CD4-positive, alpha-beta T cell treated with Interferon alpha-2 for 1 hour (primary cell): ENCODE measurements at regions not wholly inside any gene's neighbourhood (a gene's known extent, or its start where the extent isn't known, plus 50 kb on each side); places are given as distances from the start of the nearest gene placed in this dataset.
"Not testable (repeated sequence)": the region's sequence is repeated elsewhere in the genome, so short reads cannot be mapped to it uniquely, and the experiment has no call there.

Experiments used
- DNase-seq, 2 donors: peaks; one replicate each; pipeline ENCODE4 v3.0.0-alpha.2; 2020 to 2022

GRCh38 chr10:29878492-29878891 is 180.9 kb downstream of the JCAD start:
- DNase-seq, result no peak

DNA sequence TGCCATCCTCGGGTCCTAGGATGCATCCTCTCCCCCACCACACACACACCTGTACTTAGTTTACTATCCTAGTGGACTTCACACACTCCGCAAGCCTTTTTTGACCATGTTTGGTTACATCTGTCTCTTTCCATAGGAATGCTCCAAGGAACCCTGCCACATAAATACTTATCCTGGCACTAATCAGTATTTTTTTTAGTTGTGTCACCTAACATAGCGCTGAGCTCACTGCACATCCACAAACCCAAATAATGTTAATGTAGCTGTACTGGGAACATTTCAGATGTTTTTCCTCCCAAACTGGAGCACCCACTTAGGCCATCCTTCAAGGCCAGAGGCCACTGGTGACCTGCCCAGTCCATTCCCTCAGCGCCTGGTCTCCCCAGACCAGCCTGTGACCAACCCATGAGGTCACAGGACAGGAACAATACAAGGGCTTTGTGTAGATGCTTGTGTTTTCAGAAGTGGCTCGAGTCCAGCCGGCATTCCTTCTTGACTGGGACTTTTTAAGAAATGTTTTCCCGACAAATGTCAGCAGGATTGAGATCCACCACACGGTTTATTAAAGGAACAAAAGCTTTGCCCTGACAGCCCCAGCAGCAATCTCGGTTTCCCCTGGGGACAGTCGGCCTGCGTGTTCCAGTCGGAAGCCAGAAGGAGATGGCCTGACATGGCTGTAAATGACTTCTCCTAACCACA is 181.4 kb downstream of the JCAD start:
- no peak for DNase-seq

GRCh38 chr10:29876008-29876555 is 183.3 kb downstream of the JCAD start:
- DNase-seq, result no peak

GRCh38 chr10:29874606-29875269 is 184.6 kb downstream of the JCAD start:
- no peak for DNase-seq

DNA sequence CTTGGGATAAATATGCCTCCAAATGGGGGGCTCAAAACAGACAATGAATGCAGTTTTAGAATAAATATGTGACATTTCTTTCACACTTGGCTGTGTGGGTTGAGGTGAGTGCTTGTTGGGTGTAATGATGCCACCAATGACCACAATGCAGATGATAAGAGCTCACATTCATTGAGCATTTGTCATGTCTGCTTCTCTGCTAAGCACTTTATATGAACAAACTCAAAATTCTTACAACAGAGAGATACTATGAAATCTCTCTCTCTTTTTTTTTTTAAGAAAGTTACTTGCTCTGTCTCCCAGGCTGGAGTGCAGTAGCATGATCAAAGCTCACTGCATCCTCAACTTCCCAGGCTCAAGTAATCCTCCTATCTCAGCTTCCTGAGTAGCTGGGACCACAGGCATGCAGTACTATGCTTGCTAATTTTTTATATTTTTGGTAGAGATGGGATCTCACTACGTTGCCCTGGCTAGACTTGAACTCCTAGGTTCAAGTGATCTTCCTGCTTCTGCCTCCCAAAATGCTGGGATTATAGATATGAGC is 185.4 kb downstream of the JCAD start:
- no peak for DNase-seq

GRCh38 chr10:29870522-29871044 is 188.8 kb downstream of the JCAD start:
- no peak for DNase-seq

DNA sequence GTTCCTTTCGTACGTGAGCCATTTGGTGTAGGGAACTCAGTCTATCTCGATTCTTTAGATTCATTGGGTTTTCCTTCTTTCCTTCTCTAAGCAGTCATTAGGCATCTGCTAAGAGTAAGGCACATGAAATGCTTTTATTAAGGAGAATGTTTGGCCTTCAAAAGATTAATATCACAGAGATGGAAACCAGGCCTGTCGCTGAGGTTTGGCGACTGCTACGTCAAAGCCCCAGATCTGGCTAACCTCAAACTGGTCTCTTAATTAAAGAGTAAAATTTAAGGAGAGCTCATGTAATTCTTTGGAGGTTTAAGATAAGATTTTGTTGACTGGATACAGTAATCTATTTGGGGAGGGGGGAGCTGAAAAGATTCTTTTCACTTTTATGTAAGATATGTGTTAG is 189.8 kb downstream of the JCAD start:
- no peak for DNase-seq

- DNase-seq, result no peak
These were observed 193.0 kb downstream of the JCAD start for GRCh38 chr10:29866356-29866755.

DNA sequence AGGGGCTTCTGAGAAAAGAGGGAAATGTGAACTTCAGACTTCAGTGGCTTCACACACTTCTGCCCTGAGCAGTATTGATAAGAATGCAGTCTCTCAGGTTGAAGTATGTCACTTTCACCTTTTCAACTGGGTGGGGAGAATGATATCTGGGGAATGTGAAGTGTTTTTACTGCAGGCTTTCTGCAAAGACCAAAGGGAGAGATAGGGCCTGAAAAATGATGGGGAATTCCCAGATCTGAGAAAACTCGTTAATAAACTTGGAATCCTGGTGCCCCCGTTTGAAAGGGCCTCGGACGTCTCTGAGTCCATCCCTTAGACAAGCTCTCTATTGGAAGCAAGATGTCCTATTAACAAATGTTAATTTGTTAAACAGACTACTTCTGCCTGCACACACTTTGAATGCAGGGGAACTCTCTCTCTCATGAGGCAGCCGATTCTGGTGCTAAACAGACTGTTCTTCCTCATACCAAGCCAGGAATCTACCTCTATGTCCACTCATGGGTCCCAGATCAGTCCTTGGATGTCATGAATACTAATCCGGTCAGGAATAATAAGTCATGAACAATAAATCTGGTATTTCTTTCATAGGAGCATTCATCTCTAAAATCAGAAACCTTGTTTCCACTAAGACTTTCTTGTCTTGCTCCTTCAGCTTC is 193.6 kb downstream of the JCAD start:
- no peak for DNase-seq

- DNase-seq, result no peak
These were observed 196.3 kb downstream of the JCAD start for GRCh38 chr10:29862923-29863614.

DNA sequence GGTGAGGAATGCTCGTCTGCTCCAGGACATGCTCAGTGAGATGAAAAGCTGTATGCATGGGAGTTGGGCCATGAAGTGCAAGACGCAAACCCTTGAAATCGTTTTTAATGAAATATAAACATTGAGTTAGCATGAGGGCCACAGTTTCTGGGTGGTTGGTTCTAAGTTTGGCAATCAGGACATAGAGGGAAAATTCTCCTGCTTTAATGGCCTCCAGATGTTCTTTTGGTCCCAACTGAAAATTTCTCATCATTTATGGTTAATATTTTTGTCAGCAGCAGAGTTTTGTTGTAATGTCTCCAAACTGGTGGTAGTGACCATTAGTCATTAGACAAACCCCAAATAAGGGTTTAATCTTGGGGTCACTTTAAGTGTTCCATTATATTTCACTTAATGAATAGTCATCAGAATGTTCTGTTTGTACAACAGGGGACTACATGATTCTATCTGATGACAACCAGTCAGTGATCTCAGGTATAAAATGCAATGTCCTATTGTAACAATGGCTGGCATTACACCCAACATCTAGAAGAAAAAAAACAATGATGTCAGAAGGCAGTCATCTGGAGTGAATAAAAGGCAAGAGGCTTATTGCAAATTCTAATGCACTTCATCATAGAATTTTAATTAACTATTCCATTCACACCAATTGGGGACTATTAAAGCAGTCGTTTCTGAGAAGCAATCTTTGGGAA is 197.4 kb downstream of the JCAD start:
- no peak for DNase-seq

DNA sequence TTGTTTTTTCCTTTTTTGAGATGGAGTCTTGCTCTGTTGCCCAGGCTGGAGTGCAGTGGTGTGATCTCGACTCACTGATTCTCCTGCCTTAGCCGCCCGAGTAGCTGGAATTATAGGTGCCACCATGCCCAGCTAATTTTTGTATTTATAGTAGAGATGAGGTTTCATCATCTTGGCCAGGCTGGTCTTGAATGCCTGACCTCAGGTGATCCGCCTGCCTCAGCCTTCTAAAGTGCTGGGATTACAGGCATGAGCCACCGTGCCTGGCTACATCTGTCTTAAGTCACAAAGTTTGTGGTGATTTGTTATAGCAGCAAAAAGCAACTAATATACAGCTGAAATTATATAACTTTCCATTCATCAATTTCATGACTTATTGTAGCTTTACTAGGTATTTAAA is 198.2 kb downstream of the JCAD start:
- not testable (repeated sequence) for DNase-seq

GRCh38 chr10:29860166-29860565 is 199.2 kb downstream of the JCAD start:
- DNase-seq, result no peak

DNA sequence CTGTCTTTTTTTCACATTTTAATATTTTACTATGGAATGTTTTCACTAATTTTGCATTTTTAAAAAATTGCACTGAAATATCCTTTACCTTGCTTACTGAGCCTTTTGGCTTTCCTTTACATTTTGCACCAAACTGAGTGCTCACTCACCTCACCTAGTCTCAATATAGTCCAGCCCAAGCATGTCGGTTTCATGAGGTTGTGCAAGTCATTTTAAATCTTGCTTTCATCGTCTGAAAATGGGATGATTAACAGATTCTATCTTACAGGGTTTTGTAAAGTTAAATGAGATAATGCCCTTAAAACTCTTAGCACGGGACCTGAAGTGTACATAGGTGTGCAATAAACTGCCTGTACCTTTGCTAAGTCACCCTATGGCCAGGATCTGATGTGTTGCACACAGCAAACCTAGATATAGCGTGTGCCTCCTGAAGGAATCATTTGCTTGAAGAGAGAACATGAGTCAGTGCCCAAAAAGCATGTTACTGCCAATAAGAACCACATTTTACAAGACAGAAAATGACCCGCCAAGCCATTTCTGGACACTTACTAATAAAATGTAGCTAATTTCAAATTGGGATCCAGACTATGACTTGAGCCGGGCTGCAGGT is 199.8 kb downstream of the JCAD start:
- DNase-seq, result no peak

DNA sequence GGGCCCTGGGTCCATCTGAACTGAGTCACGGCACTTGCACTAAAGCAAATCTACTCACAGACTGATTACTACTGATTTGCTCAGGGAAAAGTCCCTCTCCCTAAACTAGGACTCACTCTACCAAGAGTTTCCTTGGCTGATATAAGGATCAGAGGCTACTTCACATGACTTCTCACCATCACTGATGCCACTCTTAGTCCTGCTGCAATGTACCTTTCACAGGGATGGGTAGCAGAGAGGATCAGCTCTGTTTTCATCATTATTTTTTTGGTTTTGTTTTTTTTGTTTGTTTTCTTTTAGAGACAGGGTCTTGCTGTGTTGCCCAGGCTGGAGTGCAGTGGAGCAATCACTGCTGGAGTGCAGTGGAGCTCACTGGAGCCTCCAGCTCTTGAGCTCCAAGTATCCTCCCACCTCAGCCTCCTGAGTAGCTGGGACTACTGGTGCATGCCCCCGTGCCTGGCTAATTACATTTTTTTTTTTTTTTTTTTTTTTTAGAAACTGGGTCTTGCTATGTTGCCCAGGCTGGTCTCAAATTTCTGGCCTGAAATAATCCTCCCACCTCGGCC is 200.6 kb downstream of the JCAD start:
- DNase-seq, result no peak

DNA sequence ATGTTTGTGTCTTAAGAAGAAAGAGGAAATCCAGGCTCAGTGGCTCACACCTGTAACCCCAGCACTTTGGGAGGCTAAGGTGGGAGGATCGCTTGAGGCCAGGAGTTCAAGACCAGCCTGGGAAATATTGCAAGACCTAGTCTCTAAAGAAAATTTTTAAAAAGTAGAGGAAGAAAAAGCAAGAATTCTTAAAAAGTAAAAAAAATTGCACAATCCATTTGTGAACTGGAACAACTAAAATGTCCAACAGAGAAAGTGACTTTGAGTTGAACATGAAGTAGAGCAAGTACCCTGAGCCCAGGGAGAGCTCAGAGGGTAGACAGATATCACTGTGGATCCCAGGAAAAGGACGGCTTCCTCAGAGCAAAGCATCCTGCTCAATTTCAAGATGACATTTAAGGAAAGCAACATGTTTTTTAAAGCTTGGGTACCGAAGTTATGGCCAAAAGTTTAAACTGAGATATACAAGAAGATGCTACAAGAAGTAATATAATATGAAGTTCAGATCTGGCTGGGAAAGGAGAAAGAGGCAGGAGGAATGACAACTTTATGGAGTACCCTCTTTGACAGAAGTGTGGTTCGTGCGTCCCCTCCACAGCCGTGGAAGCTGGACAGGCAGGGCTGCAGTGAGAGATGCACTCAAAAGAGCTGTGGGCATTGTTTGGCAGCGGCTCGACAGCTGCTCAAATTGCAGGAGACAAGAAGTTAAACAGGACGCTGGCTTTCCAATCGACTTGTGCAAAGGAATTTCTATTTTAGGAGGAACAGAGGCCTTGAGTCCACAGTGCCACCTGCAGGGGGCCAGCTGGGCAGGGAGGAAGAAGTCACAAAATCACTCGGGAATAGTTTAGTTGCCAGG is 201.3 kb downstream of the JCAD start:
- DNase-seq, result no peak

- DNase-seq, result no peak
These were observed 203.1 kb downstream of the JCAD start for GRCh38 chr10:29856295-29856694.

GRCh38 chr10:29853913-29854312 is 205.5 kb downstream of the JCAD start:
- no peak for DNase-seq

DNA sequence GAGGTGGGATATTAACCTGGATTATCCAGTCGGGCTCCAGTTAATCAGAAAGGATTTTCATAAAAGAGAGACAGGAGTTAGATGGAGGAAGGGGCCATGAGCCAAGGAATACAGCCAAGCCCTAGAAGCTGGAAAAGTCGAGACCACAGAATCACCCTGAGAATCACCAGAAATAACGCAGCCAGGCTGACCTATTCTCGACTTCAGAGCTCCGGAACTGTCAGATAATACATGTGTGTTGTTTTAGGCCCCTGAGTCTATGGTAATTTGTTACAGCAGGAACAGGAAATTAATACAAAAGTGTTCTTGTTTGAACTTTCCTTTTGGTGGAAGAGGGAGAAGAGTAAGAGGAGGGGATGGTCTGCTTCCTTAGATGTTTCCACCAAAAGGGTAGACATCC is 208.1 kb downstream of the JCAD start:
- DNase-seq, result no peak

- DNase-seq, result no peak
These were observed 209.0 kb downstream of the JCAD start for GRCh38 chr10:29850371-29850770.
